Astrocyte (in vitro differentiated cells and primary cell): ENCODE measurements at regions not wholly inside any gene's neighbourhood (a gene's known extent, or its start where the extent isn't known, plus 50 kb on each side); places are given as distances from the start of the nearest gene placed in this dataset.

Experiments
- EZH2 ChIP-seq: IDR thresholded peaks from 2 replicates; pipeline ENCODE4 v1.6.1; 2012; ENCODE audit warnings: mild to moderate bottlenecking, low read length, inconsistent platforms; ENCODE audit not compliant: insufficient read depth
- TF ChIP-seq, protein P1 (sequence below): IDR thresholded peaks from 2 replicates; pipeline ENCODE4 v1.5.1; 2011; ENCODE audit warnings: low read depth, mild to moderate bottlenecking, inconsistent platforms, low read length, moderate library complexity; ENCODE audit not compliant: insufficient read depth

DNA sequence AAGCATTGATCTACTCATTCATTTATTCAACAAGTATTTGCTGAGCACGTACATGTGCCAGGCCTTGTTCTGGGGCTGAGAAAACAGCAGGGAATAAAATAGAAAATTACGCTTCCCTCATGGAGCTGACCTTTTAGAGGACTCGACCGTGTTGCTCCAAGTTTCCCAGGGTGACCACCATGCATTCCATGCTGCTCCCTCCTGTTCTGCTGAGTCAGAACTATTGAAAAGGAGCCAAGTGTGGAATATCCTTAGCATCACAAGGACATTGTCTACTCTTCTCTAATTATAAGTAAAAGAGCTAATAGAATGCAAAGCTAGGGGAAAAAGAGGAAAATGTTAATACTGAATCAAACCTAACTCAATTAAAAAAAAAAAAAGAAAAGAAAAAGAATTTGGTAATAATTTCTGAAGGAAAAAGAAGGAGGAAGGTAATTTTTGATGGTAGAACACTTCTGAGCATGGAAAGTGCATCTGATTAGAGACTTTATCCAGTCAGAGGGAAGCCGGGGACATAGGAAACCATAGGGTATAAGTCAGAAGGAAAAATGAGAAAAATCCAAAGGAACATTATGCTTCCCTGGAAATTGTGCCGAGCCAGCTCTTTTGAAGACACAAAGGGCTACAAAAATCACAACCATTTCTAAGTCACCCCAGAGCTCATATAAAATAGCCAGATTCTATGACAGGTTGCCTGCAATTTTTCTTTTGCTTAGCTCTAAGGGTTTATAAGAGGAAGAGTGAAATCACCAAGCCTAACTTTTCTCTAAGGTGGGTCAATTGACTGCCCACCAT, 339.4 kb downstream of the RND3 start:
- TF ChIP-seq EZH2, result no peak
- TF ChIP-seq, protein P1, sequence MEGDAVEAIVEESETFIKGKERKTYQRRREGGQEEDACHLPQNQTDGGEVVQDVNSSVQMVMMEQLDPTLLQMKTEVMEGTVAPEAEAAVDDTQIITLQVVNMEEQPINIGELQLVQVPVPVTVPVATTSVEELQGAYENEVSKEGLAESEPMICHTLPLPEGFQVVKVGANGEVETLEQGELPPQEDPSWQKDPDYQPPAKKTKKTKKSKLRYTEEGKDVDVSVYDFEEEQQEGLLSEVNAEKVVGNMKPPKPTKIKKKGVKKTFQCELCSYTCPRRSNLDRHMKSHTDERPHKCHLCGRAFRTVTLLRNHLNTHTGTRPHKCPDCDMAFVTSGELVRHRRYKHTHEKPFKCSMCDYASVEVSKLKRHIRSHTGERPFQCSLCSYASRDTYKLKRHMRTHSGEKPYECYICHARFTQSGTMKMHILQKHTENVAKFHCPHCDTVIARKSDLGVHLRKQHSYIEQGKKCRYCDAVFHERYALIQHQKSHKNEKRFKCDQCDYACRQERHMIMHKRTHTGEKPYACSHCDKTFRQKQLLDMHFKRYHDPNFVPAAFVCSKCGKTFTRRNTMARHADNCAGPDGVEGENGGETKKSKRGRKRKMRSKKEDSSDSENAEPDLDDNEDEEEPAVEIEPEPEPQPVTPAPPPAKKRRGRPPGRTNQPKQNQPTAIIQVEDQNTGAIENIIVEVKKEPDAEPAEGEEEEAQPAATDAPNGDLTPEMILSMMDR, result no peak
